ENCODE measurements at regions not wholly inside any gene's neighbourhood (a gene's known extent, or its start where the extent isn't known, plus 50 kb on each side); places are given as distances from the start of the nearest gene placed in this dataset.

- intact Hi-C loops (cut with micrococcal nuclease), result no loop called here
- no peaks in the 10 kb centered on the region for H3K4me1 Mint-ChIP-seq
- H3K36me3 Mint-ChIP-seq (ENCODE audit: low read depth), result no peaks in the 10 kb centered on the region
- no peak overlapping the region for H3K27ac Mint-ChIP-seq
- no peak overlapping the region for H3K4me3 Mint-ChIP-seq
- no peak for DNase-seq
- H3K27me3 Mint-ChIP-seq, result peaks cover 3% of the 10 kb centered on the region
- H3K9me3 Mint-ChIP-seq, result no peaks in the 10 kb centered on the region
Observed at GRCh38 chr1:115493834-115494233, 147.9 kb upstream of the VANGL1 start.

- intact Hi-C loops (cut with micrococcal nuclease), result no loop called here
- H3K9me3 Mint-ChIP-seq, result no peaks in the 10 kb centered on the region
- H3K4me1 Mint-ChIP-seq, result no peaks in the 10 kb centered on the region
- peaks cover 3% of the 10 kb centered on the region for H3K27me3 Mint-ChIP-seq
- no peak overlapping the region for H3K4me3 Mint-ChIP-seq
- no peaks in the 10 kb centered on the region for H3K36me3 Mint-ChIP-seq (ENCODE audit: low read depth)
- DNase-seq, result no peak
- H3K27ac Mint-ChIP-seq, result no peak overlapping the region
Observed at GRCh38 chr1:115492880-115493279, 148.9 kb upstream of the VANGL1 start.

DNA sequence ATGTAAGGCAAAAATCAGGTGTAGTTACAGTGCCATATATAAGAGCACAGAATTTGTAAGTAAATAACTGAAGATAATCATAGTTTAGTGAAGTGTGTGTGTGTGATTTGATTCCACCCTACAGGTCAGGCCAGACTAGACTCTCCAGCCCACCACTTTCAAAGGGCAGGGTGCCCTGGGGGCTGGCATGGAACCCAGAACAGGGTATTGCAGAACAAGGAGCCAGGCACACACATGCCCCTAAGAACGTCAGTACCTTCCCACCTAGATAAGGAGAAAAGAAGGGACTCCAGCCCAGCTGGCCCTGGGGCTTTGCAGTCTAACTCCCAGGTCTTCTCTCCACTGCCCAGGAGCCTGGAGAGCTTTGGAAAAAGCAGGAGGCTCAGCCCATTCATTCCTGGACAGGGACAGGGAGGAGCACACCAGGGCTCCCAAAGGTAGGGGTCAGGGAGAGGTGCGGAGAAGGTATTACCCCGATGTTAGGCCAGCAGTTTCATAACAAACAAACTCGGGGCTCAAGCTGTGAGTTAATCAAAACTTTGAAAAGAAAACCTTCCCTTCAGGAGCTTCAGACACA, 149.7 kb upstream of the VANGL1 start:
- Mint-ChIP-seq H3K36me3 (ENCODE audit: low read depth) (no peaks in the 10 kb centered on the region), H3K27ac (no peak overlapping the region)

GRCh38 chr1:115491298-115492018, 150.3 kb upstream of the VANGL1 start:
- Mint-ChIP-seq H3K27me3 (peaks cover 4% of the 10 kb centered on the region), H3K27ac (no peak overlapping the region), H3K9me3 (no peaks in the 10 kb centered on the region), H3K36me3 (ENCODE audit: low read depth) (no peaks in the 10 kb centered on the region), H3K4me1 (no peaks in the 10 kb centered on the region), H3K4me3 (no peak overlapping the region)
- intact Hi-C loops (cut with micrococcal nuclease), result no loop called here
- DNase-seq, result no peak

More for the DNA sequence above, 149.7 kb upstream of the VANGL1 start:
- Mint-ChIP-seq H3K9me3 (no peaks in the 10 kb centered on the region), H3K4me3 (no peak overlapping the region), H3K27me3 (peaks cover 3% of the 10 kb centered on the region), H3K4me1 (no peaks in the 10 kb centered on the region)
- no peak for DNase-seq
- intact Hi-C loops (cut with micrococcal nuclease), result no loop called here

GRCh38 chr1:115479055-115479482, 141.0 kb upstream of the NGF start:
- intact Hi-C loops (cut with micrococcal nuclease), result no loop called here

GRCh38 chr1:115477071-115477470, 139.0 kb upstream of the NGF start:
- Mint-ChIP-seq H3K27me3 (no peaks in the 10 kb centered on the region), H3K4me3 (no peak overlapping the region), H3K27ac (no peak overlapping the region), H3K4me1 (no peaks in the 10 kb centered on the region), H3K36me3 (ENCODE audit: low read depth) (no peaks in the 10 kb centered on the region), H3K9me3 (no peaks in the 10 kb centered on the region)
- intact Hi-C loops (cut with micrococcal nuclease), result no loop called here
- no peak for DNase-seq

More at GRCh38 chr1:115479055-115479482, 141.0 kb upstream of the NGF start:
- no peak for DNase-seq
- no peak overlapping the region for H3K27ac Mint-ChIP-seq
- H3K36me3 Mint-ChIP-seq (ENCODE audit: low read depth), result no peaks in the 10 kb centered on the region
- H3K4me3 Mint-ChIP-seq, result no peak overlapping the region
- H3K27me3 Mint-ChIP-seq, result no peaks in the 10 kb centered on the region
- no peaks in the 10 kb centered on the region for H3K4me1 Mint-ChIP-seq
- no peaks in the 10 kb centered on the region for H3K9me3 Mint-ChIP-seq

- intact Hi-C loops (cut with micrococcal nuclease), result no loop called here
- DNase-seq, result no peak
- H3K27me3 Mint-ChIP-seq, result no peaks in the 10 kb centered on the region
- no peaks in the 10 kb centered on the region for H3K9me3 Mint-ChIP-seq
- no peaks in the 10 kb centered on the region for H3K36me3 Mint-ChIP-seq (ENCODE audit: low read depth)
- H3K4me1 Mint-ChIP-seq, result no peaks in the 10 kb centered on the region
- no peak overlapping the region for H3K4me3 Mint-ChIP-seq
- H3K27ac Mint-ChIP-seq, result no peak overlapping the region
Observed at GRCh38 chr1:115476616-115477015, 138.6 kb upstream of the NGF start.

- no peaks in the 10 kb centered on the region for H3K36me3 Mint-ChIP-seq (ENCODE audit: low read depth)
- no peaks in the 10 kb centered on the region for H3K9me3 Mint-ChIP-seq
- H3K4me3 Mint-ChIP-seq, result no peak overlapping the region
- H3K4me1 Mint-ChIP-seq, result no peaks in the 10 kb centered on the region
- H3K27me3 Mint-ChIP-seq, result no peaks in the 10 kb centered on the region
- no peak overlapping the region for H3K27ac Mint-ChIP-seq
- DNase-seq, result no peak
- intact Hi-C loops (cut with micrococcal nuclease), result no loop called here
Observed at GRCh38 chr1:115475901-115476300, 137.9 kb upstream of the NGF start.

GRCh38 chr1:115475252-115475651, 137.2 kb upstream of the NGF start:
- H3K36me3 Mint-ChIP-seq (ENCODE audit: low read depth), result no peaks in the 10 kb centered on the region
- H3K4me3 Mint-ChIP-seq, result no peak overlapping the region
- H3K9me3 Mint-ChIP-seq, result no peaks in the 10 kb centered on the region
- no peak overlapping the region for H3K27ac Mint-ChIP-seq
- H3K4me1 Mint-ChIP-seq, result no peaks in the 10 kb centered on the region
- no peak for DNase-seq
- H3K27me3 Mint-ChIP-seq, result no peaks in the 10 kb centered on the region
- intact Hi-C loops (cut with micrococcal nuclease), result no loop called here

- H3K36me3 Mint-ChIP-seq (ENCODE audit: low read depth), result no peaks in the 10 kb centered on the region
- H3K4me3 Mint-ChIP-seq, result no peak overlapping the region
- no peak for DNase-seq
- H3K27ac Mint-ChIP-seq, result no peak overlapping the region
- H3K27me3 Mint-ChIP-seq, result no peaks in the 10 kb centered on the region
- no peaks in the 10 kb centered on the region for H3K9me3 Mint-ChIP-seq
- no peaks in the 10 kb centered on the region for H3K4me1 Mint-ChIP-seq
- intact Hi-C loops (cut with micrococcal nuclease), result no loop called here
Observed at GRCh38 chr1:115473986-115474565, 136.0 kb upstream of the NGF start.

GRCh38 chr1:115469703-115470476, 131.8 kb upstream of the NGF start:
- H3K9me3 Mint-ChIP-seq, result no peaks in the 10 kb centered on the region

DNA sequence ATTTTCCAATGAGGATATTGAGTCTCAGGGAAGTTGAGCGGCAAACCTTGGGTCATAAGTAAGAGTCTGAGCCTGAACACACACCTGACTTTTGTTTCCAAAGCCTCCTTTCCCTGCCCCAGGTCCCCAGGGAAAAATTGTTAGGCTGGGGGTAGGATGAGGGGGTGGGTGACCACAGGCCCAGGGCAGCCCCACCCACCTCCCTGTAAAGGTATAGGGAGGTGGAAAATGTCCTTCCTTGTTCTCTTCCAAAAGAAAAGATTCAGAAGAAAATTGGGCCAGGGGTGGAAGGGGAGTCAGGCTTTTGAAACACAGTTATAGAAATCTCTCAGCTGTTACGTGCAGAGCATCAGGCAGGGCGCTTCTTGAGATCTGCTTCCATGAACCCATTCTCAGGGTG, 129.7 kb upstream of the NGF start:
- no peak for DNase-seq
- intact Hi-C loops (cut with micrococcal nuclease), result no loop called here
- H3K27me3 Mint-ChIP-seq, result no peaks in the 10 kb centered on the region
- no peak overlapping the region for H3K27ac Mint-ChIP-seq
- H3K36me3 Mint-ChIP-seq (ENCODE audit: low read depth), result no peaks in the 10 kb centered on the region
- H3K4me3 Mint-ChIP-seq, result no peak overlapping the region
- no peaks in the 10 kb centered on the region for H3K9me3 Mint-ChIP-seq
- H3K4me1 Mint-ChIP-seq, result no peaks in the 10 kb centered on the region

More at GRCh38 chr1:115469703-115470476, 131.8 kb upstream of the NGF start:
- Mint-ChIP-seq H3K27me3 (no peaks in the 10 kb centered on the region), H3K36me3 (ENCODE audit: low read depth) (no peaks in the 10 kb centered on the region), H3K27ac (no peak overlapping the region), H3K4me1 (no peaks in the 10 kb centered on the region), H3K4me3 (no peak overlapping the region)
- intact Hi-C loops (cut with micrococcal nuclease), result loop anchor here (1.0 kb wide), 1 partner anchor 331 kb away; no protein-coding TSS in a partner anchor
- DNase-seq, result peak; percentile 74

GRCh38 chr1:115467196-115467595, 129.1 kb upstream of the NGF start:
- no peak for DNase-seq
- no peaks in the 10 kb centered on the region for H3K27me3 Mint-ChIP-seq
- no peak overlapping the region for H3K4me3 Mint-ChIP-seq
- intact Hi-C loops (cut with micrococcal nuclease), result no loop called here
- no peaks in the 10 kb centered on the region for H3K9me3 Mint-ChIP-seq
- no peaks in the 10 kb centered on the region for H3K4me1 Mint-ChIP-seq
- H3K27ac Mint-ChIP-seq, result no peak overlapping the region
- no peaks in the 10 kb centered on the region for H3K36me3 Mint-ChIP-seq (ENCODE audit: low read depth)

GRCh38 chr1:115466433-115466832, 128.4 kb upstream of the NGF start:
- intact Hi-C loops (cut with micrococcal nuclease), result no loop called here
- Mint-ChIP-seq H3K4me1 (no peaks in the 10 kb centered on the region), H3K27me3 (no peaks in the 10 kb centered on the region), H3K9me3 (no peaks in the 10 kb centered on the region), H3K36me3 (ENCODE audit: low read depth) (no peaks in the 10 kb centered on the region), H3K4me3 (no peak overlapping the region), H3K27ac (no peak overlapping the region)
- no peak for DNase-seq
